DMS53 treated with DMSO at 0.1 percent for 48 hours (cell line): ENCODE measurements at regions not wholly inside any gene's neighbourhood (a gene's known extent, or its start where the extent isn't known, plus 50 kb on each side); places are given as distances from the start of the nearest gene placed in this dataset.

Experiments used
- DNase-seq: peaks from one replicate; lab custom pipeline; 2025; ENCODE audit not compliant: unreplicated experiment; lab: John Stamatoyannopoulos, UW

- DNase-seq = no peak
Measured at GRCh38 chr3:137409584-137409983, 354.5 kb upstream of the SOX14 start.

GRCh38 chr3:137410028-137410427 is 354.1 kb upstream of the SOX14 start:
- DNase-seq = no peak

- no peak for DNase-seq
Measured at GRCh38 chr3:137420198-137420995, 343.7 kb upstream of the SOX14 start.

- DNase-seq = no peak
Measured at GRCh38 chr3:137438561-137438960, 325.6 kb upstream of the SOX14 start.

- no peak for DNase-seq
Measured at GRCh38 chr3:137460944-137461343, 303.2 kb upstream of the SOX14 start.

GRCh38 chr3:137463131-137463530 is 301.0 kb upstream of the SOX14 start:
- DNase-seq = no peak

GRCh38 chr3:137464341-137464740 is 299.8 kb upstream of the SOX14 start:
- no peak for DNase-seq

GRCh38 chr3:137468446-137468845 is 295.7 kb upstream of the SOX14 start:
- no peak for DNase-seq

GRCh38 chr3:137469263-137469662 is 294.9 kb upstream of the SOX14 start:
- DNase-seq = no peak

- no peak for DNase-seq
Measured at GRCh38 chr3:137471130-137471529, 293.0 kb upstream of the SOX14 start.

GRCh38 chr3:137471558-137472204 is 292.4 kb upstream of the SOX14 start:
- no peak for DNase-seq

- no peak for DNase-seq
Measured at GRCh38 chr3:137477614-137478013, 286.5 kb upstream of the SOX14 start.

- peak; percentile 61 for DNase-seq
Measured at GRCh38 chr3:137509354-137510045, 254.6 kb upstream of the SOX14 start.

GRCh38 chr3:137511655-137512054 is 252.5 kb upstream of the SOX14 start:
- no peak for DNase-seq

GRCh38 chr3:137514853-137515252 is 249.3 kb upstream of the SOX14 start:
- no peak for DNase-seq

GRCh38 chr3:137519602-137520001 is 244.5 kb upstream of the SOX14 start:
- no peak for DNase-seq

GRCh38 chr3:137524751-137525150 is 239.4 kb upstream of the SOX14 start:
- no peak for DNase-seq

- DNase-seq = no peak
Measured at GRCh38 chr3:137525471-137525870, 238.6 kb upstream of the SOX14 start.

GRCh38 chr3:137542049-137542448 is 222.1 kb upstream of the SOX14 start:
- DNase-seq = no peak

- DNase-seq = no peak
Measured at GRCh38 chr3:137554242-137554641, 209.9 kb upstream of the SOX14 start.

- no peak for DNase-seq
Measured at GRCh38 chr3:137568880-137569279, 195.2 kb upstream of the SOX14 start.

- DNase-seq = no peak
Measured at GRCh38 chr3:137572931-137573330, 191.2 kb upstream of the SOX14 start.
